ENCODE measurements at regions not wholly inside any gene's neighbourhood (a gene's known extent, or its start where the extent isn't known, plus 50 kb on each side); places are given as distances from the start of the nearest gene placed in this dataset.

GRCh38 chr2:206212673-206213513 lies 53.2 kb downstream of the EEF1B2 start:
- DNase-seq, result no peak

GRCh38 chr2:206213514-206213845 lies 53.8 kb downstream of the EEF1B2 start:
- no peak for DNase-seq

GRCh38 chr2:206217166-206217565 lies 57.3 kb upstream of the ZDBF2 start:
- DNase-seq, result no peak

DNA sequence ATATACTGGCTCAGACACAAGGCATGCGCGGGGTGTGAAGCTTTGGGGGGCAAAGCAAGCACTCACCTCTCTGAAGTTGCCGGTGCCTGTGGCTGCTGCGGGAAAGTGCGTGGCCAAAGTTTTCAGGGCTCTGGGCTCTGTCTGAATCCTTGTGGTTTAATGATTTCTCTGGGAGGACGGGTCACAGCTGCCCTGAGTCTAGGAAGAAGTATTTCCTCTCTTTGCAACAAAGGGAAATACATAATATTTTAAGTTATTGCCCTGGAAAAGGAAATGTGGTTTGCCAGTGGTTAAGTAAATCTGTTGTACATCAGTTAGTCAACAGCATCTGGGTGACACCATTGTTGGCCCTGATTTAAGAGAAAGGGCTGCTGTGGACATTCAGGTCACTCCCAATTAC lies 56.7 kb upstream of the ZDBF2 start:
- DNase-seq, result no peak

GRCh38 chr2:206218156-206218555 lies 56.3 kb upstream of the ZDBF2 start:
- DNase-seq, result no peak

DNA sequence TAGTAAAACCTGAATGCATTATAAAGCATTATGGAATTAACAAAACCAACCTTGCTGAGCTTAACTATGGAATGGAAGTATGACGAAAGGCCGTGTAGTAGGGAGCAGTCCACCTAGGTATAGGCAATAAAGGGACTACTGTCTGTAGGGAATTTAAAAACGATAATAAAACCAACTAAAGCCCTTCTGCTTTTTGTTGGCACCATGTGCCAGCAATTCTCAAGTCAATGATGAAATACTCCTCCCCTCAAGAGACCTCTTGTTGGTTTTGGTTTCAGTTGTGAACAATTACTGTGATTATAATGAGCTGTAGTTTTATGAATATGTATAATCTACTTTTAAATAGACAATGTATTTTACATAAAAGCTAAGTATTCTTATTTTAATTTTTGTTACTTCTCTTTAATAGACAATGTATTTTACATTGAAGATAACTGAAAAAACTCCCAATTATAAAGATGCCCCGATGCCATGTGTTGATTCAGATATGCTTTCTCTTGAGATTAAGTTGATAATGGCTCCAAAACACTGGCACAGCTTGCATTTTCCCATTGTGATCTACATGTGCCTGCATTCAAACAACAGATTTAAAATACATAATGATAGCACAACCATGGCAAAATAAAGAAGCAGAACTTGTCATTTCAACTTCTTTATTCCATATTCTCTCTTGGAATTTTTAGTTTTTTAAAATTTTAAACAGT lies 55.5 kb upstream of the ZDBF2 start:
- peak in 1 of 5 donors; percentile 7 for DNase-seq

- no peak for DNase-seq
Measured at GRCh38 chr2:206219957-206220356, 54.5 kb upstream of the ZDBF2 start.

- DNase-seq, result no peak
Measured at GRCh38 chr2:206220997-206221396, 53.5 kb upstream of the ZDBF2 start.
